DND-41 (cell line): ENCODE measurements at regions not wholly inside any gene's neighbourhood (a gene's known extent, or its start where the extent isn't known, plus 50 kb on each side); places are given as distances from the start of the nearest gene placed in this dataset.

Experiments
- ATAC-seq: fragments of 200-7000 bp; cut with Tn5 transposase; 3 replicates; pipeline ENCODE4 v1.9.1; 2021; ENCODE audit warnings: low read depth; ENCODE audit not compliant: insufficient read depth
- DNase-seq: peaks from one replicate; pipeline ENCODE4 v3.0.0-alpha.2; 2020
- H2AFZ ChIP-seq: 2 replicates; pipeline ENCODE4 v1.6.0; 2012; ENCODE audit warnings: low read depth, low read length
- H3K27ac ChIP-seq: 2 replicates; pipeline ENCODE4 v1.5.1; 2012; ENCODE audit warnings: low read length, inconsistent platforms
- H3K27me3 ChIP-seq: fragments of 200-600 bp; sonication (generic); 2 replicates; pipeline ENCODE4 v1.6.0; 2012; ENCODE audit warnings: low read length, mild to moderate bottlenecking, inconsistent platforms; ENCODE audit not compliant: insufficient read depth, poor library complexity
- H3K36me3 ChIP-seq: 2 replicates; pipeline ENCODE4 v1.5.1; 2012; ENCODE audit warnings: low read length, inconsistent platforms; ENCODE audit not compliant: insufficient read depth
- H3K4me1 ChIP-seq: 2 replicates; pipeline ENCODE4 v1.5.1; 2012; ENCODE audit warnings: mild to moderate bottlenecking, low read length; ENCODE audit not compliant: insufficient read depth
- H3K4me2 ChIP-seq: 2 replicates; pipeline ENCODE4 v1.6.0; 2012; ENCODE audit warnings: mild to moderate bottlenecking, moderate library complexity, low read length, inconsistent platforms; ENCODE audit not compliant: insufficient read depth
- H3K4me3 ChIP-seq, 2 experiments: fragments of 200-600 bp in 1 of 2; shearing (Covaris generic) in 1 of 2; 2 replicates each; pipeline ENCODE4 v1.5.1; 2012 to 2016; ENCODE audit warnings: inconsistent platforms in 2 of 2, low read length in 2 of 2, mild to moderate bottlenecking in 2 of 2, low read depth in 1 of 2, moderate library complexity in 1 of 2
- H3K79me2 ChIP-seq: 2 replicates; pipeline ENCODE4 v1.6.0; 2012; ENCODE audit warnings: low read length, inconsistent platforms; ENCODE audit not compliant: insufficient read depth
- H3K9ac ChIP-seq: 2 replicates; pipeline ENCODE4 v1.6.0; 2012; ENCODE audit warnings: low read depth, mild to moderate bottlenecking, inconsistent platforms, low read length, moderate library complexity
- H3K9me3 ChIP-seq: 2 replicates; pipeline ENCODE4 v1.5.1; 2012; ENCODE audit warnings: low read length, moderate library complexity, mild to moderate bottlenecking, inconsistent platforms; ENCODE audit not compliant: insufficient read depth, severe bottlenecking
- H4K20me1 ChIP-seq: 2 replicates; pipeline ENCODE4 v1.6.0; 2012; ENCODE audit warnings: low read length; ENCODE audit not compliant: insufficient read depth
- CTCF ChIP-seq: IDR thresholded peaks from 2 replicates; pipeline ENCODE4 v1.5.1; 2012; ENCODE audit warnings: borderline replicate concordance, low read length, moderate library complexity, mild to moderate bottlenecking; ENCODE audit not compliant: poor library complexity, severe bottlenecking; ENCODE audit errors: extremely low read depth
- EZH2 ChIP-seq: IDR thresholded peaks from 3 replicates; pipeline ENCODE4 v1.6.1; 2012; ENCODE audit warnings: borderline replicate concordance, low read depth, mild to moderate bottlenecking, moderate library complexity, low read length, inconsistent platforms; ENCODE audit not compliant: severe bottlenecking

GRCh38 chr4:15339737-15340136, 88.1 kb upstream of the C1QTNF7 start:
- Histone ChIP-seq H3K4me3 (no peak overlapping the region), H3K4me2 (no peak overlapping the region), H2AFZ (no peak overlapping the region), H3K27ac (no peak overlapping the region), H4K20me1 (no peaks in the 10 kb centered on the region), H3K4me1 (no peaks in the 10 kb centered on the region), H3K79me2 (no peaks in the 10 kb centered on the region), H3K9ac (no peak overlapping the region), H3K36me3 (no peaks in the 10 kb centered on the region), H3K27me3 (peaks cover 3% of the 10 kb centered on the region), H3K9me3 (no peaks in the 10 kb centered on the region)
- no peak for TF ChIP-seq CTCF
- TF ChIP-seq EZH2: no peak
- DNase-seq (no peak), ATAC-seq (no peak)

DNA sequence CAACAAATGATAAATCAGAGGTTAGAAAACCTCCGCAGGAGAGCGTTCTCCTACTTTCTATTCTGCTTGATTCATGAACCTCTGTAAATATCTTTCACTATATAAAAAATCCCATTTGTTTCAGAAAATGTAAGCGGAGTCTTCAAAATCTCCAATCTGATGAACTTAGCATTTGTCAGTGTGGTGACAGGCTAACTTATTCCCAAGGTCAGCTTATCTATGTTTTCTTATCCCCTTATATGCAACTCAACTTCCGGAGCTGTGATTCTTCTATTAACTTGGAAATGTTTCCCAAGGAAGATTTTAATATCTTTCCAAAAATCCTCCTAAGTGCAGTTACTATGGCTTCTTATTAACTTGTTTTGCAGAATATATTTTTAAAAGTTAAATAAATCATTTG, 87.5 kb upstream of the C1QTNF7 start:
- Histone ChIP-seq H3K79me2 (no peaks in the 10 kb centered on the region), H3K4me3 (no peak overlapping the region), H3K9me3 (no peaks in the 10 kb centered on the region), H2AFZ (no peak overlapping the region), H4K20me1 (no peaks in the 10 kb centered on the region), H3K9ac (no peak overlapping the region), H3K27me3 (peaks cover 3% of the 10 kb centered on the region), H3K36me3 (no peaks in the 10 kb centered on the region), H3K4me2 (no peak overlapping the region), H3K4me1 (no peaks in the 10 kb centered on the region), H3K27ac (no peak overlapping the region)
- DNase-seq: no peak
- TF ChIP-seq EZH2: no peak
- no peak for TF ChIP-seq CTCF
- ATAC-seq: no peak

- Histone ChIP-seq H3K27ac (no peak overlapping the region), H3K4me3 (no peak overlapping the region), H3K79me2 (no peaks in the 10 kb centered on the region), H3K9me3 (no peaks in the 10 kb centered on the region), H3K4me1 (no peaks in the 10 kb centered on the region), H3K36me3 (no peaks in the 10 kb centered on the region), H3K4me2 (no peak overlapping the region), H3K9ac (no peak overlapping the region), H2AFZ (no peak overlapping the region), H4K20me1 (no peaks in the 10 kb centered on the region), H3K27me3 (peaks cover 3% of the 10 kb centered on the region)
- ATAC-seq (no peak), DNase-seq (no peak)
- TF ChIP-seq EZH2 (no peak), CTCF (no peak)
These were observed 86.7 kb upstream of the C1QTNF7 start for GRCh38 chr4:15340902-15341732.
